Neural cell (in vitro differentiated cells): ENCODE measurements at regions not wholly inside any gene's neighbourhood (a gene's known extent, or its start where the extent isn't known, plus 50 kb on each side); places are given as distances from the start of the nearest gene placed in this dataset.

Experiments used
- CTCF ChIP-seq: fragments of 450-650 bp; IDR thresholded peaks from 2 replicates; pipeline ENCODE4 v1.5.1; 2014; ENCODE audit warnings: antibody characterized with exemption, mild to moderate bottlenecking, moderate library complexity; ENCODE audit not compliant: poor library complexity, severe bottlenecking
- EP300 ChIP-seq: fragments of 450-650 bp; conservative IDR thresholded peaks from 2 replicates; pipeline ENCODE4 v1.6.1; 2014; ENCODE audit warnings: antibody characterized with exemption, mild to moderate bottlenecking, moderate library complexity; ENCODE audit not compliant: poor library complexity, severe bottlenecking
- EZH2 ChIP-seq: fragments of 200-600, 300-800 bp; shearing (Covaris generic), sonication (generic); IDR thresholded peaks from 2 replicates; pipeline ENCODE4 v1.6.1; 2014; ENCODE audit warnings: antibody characterized with exemption, low read length, borderline replicate concordance, mild to moderate bottlenecking; ENCODE audit not compliant: insufficient read depth, poor library complexity, severe bottlenecking
- POLR2AphosphoS5 ChIP-seq: IDR thresholded peaks from 2 replicates; pipeline ENCODE4 v1.6.1; 2012
- RAD21 ChIP-seq: fragments of 450-650 bp; conservative IDR thresholded peaks from 2 replicates; pipeline ENCODE4 v1.6.1; 2014; ENCODE audit warnings: antibody characterized with exemption, mild to moderate bottlenecking, moderate library complexity

- no peak for TF ChIP-seq EZH2
- no peak for TF ChIP-seq EP300
- no peak for TF ChIP-seq CTCF
- TF ChIP-seq POLR2AphosphoS5, result no peak
- TF ChIP-seq RAD21, result no peak
Observed at GRCh38 chr4:178138491-178138890, 696.3 kb upstream of the AGA start.
